ENCODE measurements at regions not wholly inside any gene's neighbourhood (a gene's known extent, or its start where the extent isn't known, plus 50 kb on each side); places are given as distances from the start of the nearest gene placed in this dataset.
"Not testable (repeated sequence)": the region's sequence is repeated elsewhere in the genome, so short reads cannot be mapped to it uniquely, and the experiment has no call there.

GRCh38 chr11:15670520-15671070 lies 555.9 kb downstream of the INSC start:
- Mint-ChIP-seq H3K27ac (no peak overlapping the region), H3K4me3 (no peak overlapping the region), H3K36me3 (no peaks in the 10 kb centered on the region), H3K27me3 (no peaks in the 10 kb centered on the region), H3K9me3 (no peaks in the 10 kb centered on the region), H3K4me1 (no peaks in the 10 kb centered on the region)
- DNase-seq: no peak
- no peak for ATAC-seq (ENCODE audit: low read depth)
- POLR2A ChIA-PET: no interaction called here

GRCh38 chr11:15671216-15671615 lies 556.5 kb downstream of the INSC start:
- Mint-ChIP-seq H3K4me1 (no peaks in the 10 kb centered on the region), H3K27me3 (no peaks in the 10 kb centered on the region), H3K9me3 (no peaks in the 10 kb centered on the region), H3K4me3 (no peak overlapping the region), H3K36me3 (no peaks in the 10 kb centered on the region), H3K27ac (no peak overlapping the region)
- POLR2A ChIA-PET: no interaction called here
- DNase-seq (no peak), ATAC-seq (ENCODE audit: low read depth) (no peak)

- H3K9me3 Mint-ChIP-seq: peaks cover 2% of the 10 kb centered on the region
- ATAC-seq (ENCODE audit: low read depth) (no peak), DNase-seq (no peak)
- H3K27me3 Mint-ChIP-seq: no peaks in the 10 kb centered on the region
- H3K27ac Mint-ChIP-seq: no peak overlapping the region
- H3K4me1 Mint-ChIP-seq: no peaks in the 10 kb centered on the region
- no peaks in the 10 kb centered on the region for H3K36me3 Mint-ChIP-seq
- POLR2A ChIA-PET: no interaction called here
- H3K4me3 Mint-ChIP-seq: no peak overlapping the region
These were observed 558.1 kb downstream of the INSC start for GRCh38 chr11:15672825-15673224.

DNA sequence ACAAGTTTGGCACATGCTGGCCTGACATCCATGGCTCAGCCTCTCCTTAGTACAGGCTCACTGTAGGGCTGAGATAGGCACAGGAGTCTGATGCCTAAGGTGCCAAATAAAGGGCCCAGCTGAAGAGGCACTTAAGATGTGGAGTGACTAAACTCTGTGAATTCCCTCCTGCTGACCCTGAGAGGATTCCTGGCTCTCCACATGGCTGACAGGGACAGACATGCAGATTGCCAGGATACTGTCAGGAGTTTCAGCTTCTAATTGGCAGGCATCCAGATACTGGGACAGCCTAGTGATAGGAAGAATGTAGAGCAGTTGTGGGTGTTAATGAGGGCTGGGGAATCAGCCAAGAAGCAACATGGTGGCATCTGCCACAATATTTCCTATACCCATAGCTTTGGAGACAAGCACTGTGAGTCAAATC lies 558.7 kb downstream of the INSC start:
- Mint-ChIP-seq H3K27ac (no peak overlapping the region), H3K27me3 (no peaks in the 10 kb centered on the region), H3K4me1 (no peaks in the 10 kb centered on the region), H3K36me3 (no peaks in the 10 kb centered on the region), H3K9me3 (peaks cover 2% of the 10 kb centered on the region), H3K4me3 (no peak overlapping the region)
- ATAC-seq (ENCODE audit: low read depth): no peak
- DNase-seq: no peak
- POLR2A ChIA-PET: no interaction called here

DNA sequence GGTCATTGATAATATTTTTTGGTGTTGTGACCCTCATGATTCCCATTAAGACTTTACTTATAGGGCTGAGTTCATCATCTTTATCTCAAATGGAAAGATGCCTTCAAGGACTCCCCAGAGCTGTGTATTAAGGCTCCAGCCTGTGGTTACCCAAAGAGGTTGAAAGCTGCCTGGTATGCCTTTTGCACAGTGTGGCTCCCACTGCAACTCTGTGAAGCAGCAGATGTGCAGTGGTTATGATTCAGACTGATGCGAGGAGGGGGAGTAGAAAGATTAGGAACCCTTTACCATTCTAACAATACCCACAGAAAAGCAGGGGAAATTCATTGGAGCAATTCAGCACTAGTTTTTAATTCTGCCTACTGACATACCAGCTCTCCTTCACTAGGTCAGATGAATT lies 560.0 kb downstream of the INSC start:
- H3K27ac Mint-ChIP-seq: no peak overlapping the region
- POLR2A ChIA-PET: no interaction called here
- no peaks in the 10 kb centered on the region for H3K36me3 Mint-ChIP-seq
- H3K4me1 Mint-ChIP-seq: no peaks in the 10 kb centered on the region
- peaks cover 6% of the 10 kb centered on the region for H3K9me3 Mint-ChIP-seq
- ATAC-seq (ENCODE audit: low read depth): no peak
- H3K4me3 Mint-ChIP-seq: no peak overlapping the region
- H3K27me3 Mint-ChIP-seq: no peaks in the 10 kb centered on the region
- no peak for DNase-seq

DNA sequence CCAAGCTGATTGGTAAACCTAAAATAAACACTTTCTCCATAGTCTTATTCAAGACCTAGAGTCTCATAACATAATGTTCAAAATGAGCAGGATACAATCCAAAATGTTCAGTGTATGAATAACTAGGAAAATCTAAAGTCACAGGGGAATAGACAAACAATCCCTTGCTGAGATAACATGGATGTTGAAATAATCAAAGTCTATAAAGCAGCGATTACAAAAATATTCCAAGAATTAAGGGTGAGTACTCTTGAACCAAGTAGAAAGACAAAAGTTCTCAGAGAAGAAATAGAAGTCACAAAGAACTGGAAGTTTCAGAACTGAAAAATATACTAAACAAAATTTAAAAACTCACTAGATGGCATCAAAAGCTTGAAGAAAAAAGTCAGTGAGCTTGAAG lies 561.0 kb downstream of the INSC start:
- H3K36me3 Mint-ChIP-seq: no peaks in the 10 kb centered on the region
- ATAC-seq (ENCODE audit: low read depth): no peak

GRCh38 chr11:15677181-15677580 lies 562.5 kb downstream of the INSC start:
- Mint-ChIP-seq H3K4me1 (no peaks in the 10 kb centered on the region), H3K4me3 (no peak overlapping the region), H3K27ac (no peak overlapping the region), H3K9me3 (peaks cover 6% of the 10 kb centered on the region), H3K27me3 (no peaks in the 10 kb centered on the region), H3K36me3 (no peaks in the 10 kb centered on the region)
- DNase-seq: no peak
- ATAC-seq (ENCODE audit: low read depth): no peak
- POLR2A ChIA-PET: no interaction called here

More for the DNA sequence above, 561.0 kb downstream of the INSC start:
- Mint-ChIP-seq H3K9me3 (peaks cover 6% of the 10 kb centered on the region), H3K4me3 (no peak overlapping the region), H3K27ac (no peak overlapping the region), H3K27me3 (no peaks in the 10 kb centered on the region), H3K4me1 (no peaks in the 10 kb centered on the region)
- POLR2A ChIA-PET: no interaction called here
- DNase-seq: no peak

GRCh38 chr11:15683528-15683927 lies 568.8 kb downstream of the INSC start:
- POLR2A ChIA-PET: no interaction called here

DNA sequence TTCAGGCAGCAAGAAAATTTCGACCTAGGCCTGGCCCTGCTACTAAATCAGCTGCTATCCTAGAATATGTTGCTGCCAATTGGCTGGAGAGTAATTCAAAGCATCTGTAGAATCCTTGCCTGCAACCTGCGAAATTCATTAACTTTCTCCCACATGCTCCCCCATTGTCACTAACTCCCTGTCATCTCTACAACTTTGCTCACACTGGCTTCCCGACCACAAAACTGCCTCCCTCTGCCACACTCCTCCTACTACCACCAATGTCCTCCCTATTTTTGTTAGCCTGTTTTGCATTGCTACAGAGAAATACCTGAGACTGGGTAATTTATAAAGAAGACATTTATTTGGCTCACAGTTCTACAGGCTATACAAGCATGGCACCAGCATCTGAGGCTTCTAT lies 570.6 kb downstream of the INSC start:
- no peaks in the 10 kb centered on the region for H3K9me3 Mint-ChIP-seq
- ATAC-seq (ENCODE audit: low read depth) (no peak), DNase-seq (no peak)
- no peaks in the 10 kb centered on the region for H3K4me1 Mint-ChIP-seq
- peaks cover 2% of the 10 kb centered on the region for H3K27me3 Mint-ChIP-seq
- H3K27ac Mint-ChIP-seq: no peak overlapping the region
- no peaks in the 10 kb centered on the region for H3K36me3 Mint-ChIP-seq
- no peak overlapping the region for H3K4me3 Mint-ChIP-seq
- POLR2A ChIA-PET: no interaction called here

More at GRCh38 chr11:15683528-15683927, 568.8 kb downstream of the INSC start:
- no peaks in the 10 kb centered on the region for H3K36me3 Mint-ChIP-seq
- H3K4me1 Mint-ChIP-seq: no peaks in the 10 kb centered on the region
- no peak overlapping the region for H3K27ac Mint-ChIP-seq
- no peak overlapping the region for H3K4me3 Mint-ChIP-seq
- peaks cover 3% of the 10 kb centered on the region for H3K9me3 Mint-ChIP-seq
- no peak for ATAC-seq (ENCODE audit: low read depth)
- DNase-seq: no peak
- H3K27me3 Mint-ChIP-seq: peaks cover 2% of the 10 kb centered on the region

DNA sequence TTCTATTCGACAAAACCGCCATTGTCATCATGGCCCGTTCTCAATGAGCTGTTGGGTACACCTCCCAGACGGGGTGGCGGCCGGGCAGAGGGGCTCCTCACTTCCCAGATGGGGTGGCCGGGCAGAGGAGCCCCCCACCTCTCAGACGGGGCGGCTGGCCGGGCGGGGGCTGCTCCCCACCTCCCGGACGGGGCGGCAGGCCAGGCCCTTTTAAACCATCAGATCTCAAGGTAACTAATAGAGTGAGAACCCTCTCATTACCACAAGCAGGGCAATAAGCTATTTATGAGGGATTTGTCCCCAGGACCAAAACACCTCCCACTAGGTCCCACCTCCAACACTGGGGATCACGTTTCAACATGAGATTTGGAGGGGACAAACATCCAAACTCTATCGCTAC lies 571.5 kb downstream of the INSC start:
- DNase-seq; ATAC-seq (ENCODE audit: low read depth); H3K4me1 Mint-ChIP-seq; H3K27me3 Mint-ChIP-seq; H3K36me3 Mint-ChIP-seq; POLR2A ChIA-PET; H3K9me3 Mint-ChIP-seq; H3K27ac Mint-ChIP-seq; H3K4me3 Mint-ChIP-seq: not testable (repeated sequence)

DNA sequence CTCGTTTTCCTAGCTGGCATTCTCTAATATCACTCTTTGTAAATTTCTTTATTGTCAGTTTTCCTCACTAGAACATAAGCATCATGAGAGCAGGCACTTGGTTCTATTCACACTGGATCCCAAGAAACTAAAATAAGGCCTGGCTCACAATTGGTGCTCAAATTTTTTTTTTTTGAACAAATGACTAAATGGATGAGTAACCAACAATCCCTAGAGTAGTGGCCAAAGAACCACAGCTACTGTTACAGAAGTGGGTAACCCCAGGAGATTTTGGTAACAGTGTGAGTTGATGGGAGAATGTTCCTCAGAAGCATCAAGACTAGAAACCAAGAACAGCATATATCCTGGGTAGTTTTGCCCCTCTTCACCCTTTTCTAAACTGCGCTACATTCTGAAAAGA lies 572.6 kb downstream of the INSC start:
- POLR2A ChIA-PET: no interaction called here
- H3K27me3 Mint-ChIP-seq: peaks cover 2% of the 10 kb centered on the region
- no peaks in the 10 kb centered on the region for H3K4me1 Mint-ChIP-seq
- H3K36me3 Mint-ChIP-seq: no peaks in the 10 kb centered on the region
- H3K4me3 Mint-ChIP-seq: no peak overlapping the region
- no peaks in the 10 kb centered on the region for H3K9me3 Mint-ChIP-seq
- no peak for ATAC-seq (ENCODE audit: low read depth)
- H3K27ac Mint-ChIP-seq: no peak overlapping the region
- no peak for DNase-seq

DNA sequence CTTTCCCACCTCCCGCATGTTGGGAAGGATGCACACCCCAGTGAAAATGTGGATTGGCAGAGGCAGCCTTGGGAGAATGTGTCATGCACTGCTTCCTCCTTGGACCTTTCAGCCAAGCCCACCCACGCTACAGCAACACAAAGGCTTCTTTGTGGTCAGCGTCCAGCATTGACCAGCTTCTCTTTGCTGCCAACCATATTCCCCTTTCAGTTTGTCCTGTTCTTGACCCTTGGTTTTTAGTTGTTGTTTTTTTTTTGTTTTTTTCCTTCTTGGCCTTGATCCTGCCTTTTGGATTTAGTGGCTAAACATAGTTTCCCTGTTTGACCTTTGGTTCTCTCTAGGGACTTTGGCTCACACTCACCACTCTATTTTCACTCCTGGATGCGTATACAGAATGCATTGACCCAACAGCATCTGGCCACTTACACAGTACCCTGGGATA lies 573.6 kb downstream of the INSC start:
- H3K4me1 Mint-ChIP-seq: no peaks in the 10 kb centered on the region
- ATAC-seq (ENCODE audit: low read depth) (no peak), DNase-seq (no peak)
- H3K27ac Mint-ChIP-seq: no peak overlapping the region
- H3K27me3 Mint-ChIP-seq: no peaks in the 10 kb centered on the region
- H3K9me3 Mint-ChIP-seq: no peaks in the 10 kb centered on the region
- POLR2A ChIA-PET: no interaction called here
- H3K4me3 Mint-ChIP-seq: no peak overlapping the region
- H3K36me3 Mint-ChIP-seq: no peaks in the 10 kb centered on the region

DNA sequence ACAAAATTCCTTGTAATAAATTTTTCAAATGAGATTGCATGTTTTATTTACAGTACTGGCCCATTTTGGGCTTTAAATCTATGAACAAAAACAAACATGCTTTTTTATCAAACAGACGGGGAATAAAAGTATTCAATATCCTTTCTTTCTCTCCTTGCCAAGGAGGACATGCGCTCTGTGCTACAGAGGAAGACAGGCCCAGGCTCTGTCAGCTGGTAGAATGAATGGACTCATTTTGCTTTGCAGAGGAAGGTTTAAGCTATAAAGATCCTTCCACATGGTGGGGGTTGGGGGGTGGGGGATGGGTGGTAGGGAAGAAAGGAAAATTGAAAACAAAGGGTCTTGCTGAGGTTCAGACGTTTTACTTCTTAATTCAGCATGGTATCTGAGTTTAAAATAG lies 575.6 kb downstream of the INSC start:
- POLR2A ChIA-PET: no interaction called here
- H3K9me3 Mint-ChIP-seq: no peaks in the 10 kb centered on the region

DNA sequence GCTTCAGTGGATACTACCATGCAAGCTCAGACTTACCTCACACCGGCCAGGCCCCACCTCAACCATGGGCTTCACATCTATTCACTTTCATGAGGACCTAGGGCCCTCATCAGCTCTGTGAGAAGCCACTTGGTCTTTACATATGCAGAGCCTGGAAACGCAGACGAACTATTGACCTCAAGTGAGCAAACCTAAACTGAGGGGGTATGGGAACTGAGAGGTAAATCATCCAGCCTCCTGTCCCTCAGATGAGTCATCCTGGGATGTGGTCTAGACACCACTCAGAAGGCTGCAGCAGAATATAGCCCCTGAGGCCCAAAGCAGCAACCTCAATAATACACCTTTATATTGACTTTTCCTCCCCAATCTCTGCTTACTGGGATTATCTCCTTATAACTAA lies 578.0 kb downstream of the INSC start:
- no peaks in the 10 kb centered on the region for H3K9me3 Mint-ChIP-seq
- H3K4me3 Mint-ChIP-seq: no peak overlapping the region
- POLR2A ChIA-PET: no interaction called here
- H3K27ac Mint-ChIP-seq: no peak overlapping the region
- no peaks in the 10 kb centered on the region for H3K36me3 Mint-ChIP-seq
- H3K4me1 Mint-ChIP-seq: no peaks in the 10 kb centered on the region
- H3K27me3 Mint-ChIP-seq: no peaks in the 10 kb centered on the region
- ATAC-seq (ENCODE audit: low read depth) (no peak), DNase-seq (no peak)

More for the DNA sequence above, 575.6 kb downstream of the INSC start:
- H3K4me1 Mint-ChIP-seq: no peaks in the 10 kb centered on the region
- ATAC-seq (ENCODE audit: low read depth) (no peak), DNase-seq (no peak)
- no peak overlapping the region for H3K4me3 Mint-ChIP-seq
- no peaks in the 10 kb centered on the region for H3K36me3 Mint-ChIP-seq
- no peaks in the 10 kb centered on the region for H3K27me3 Mint-ChIP-seq
- H3K27ac Mint-ChIP-seq: no peak overlapping the region

- Mint-ChIP-seq H3K27ac (no peak overlapping the region), H3K36me3 (no peaks in the 10 kb centered on the region), H3K9me3 (no peaks in the 10 kb centered on the region), H3K4me1 (no peaks in the 10 kb centered on the region), H3K27me3 (no peaks in the 10 kb centered on the region), H3K4me3 (no peak overlapping the region)
- POLR2A ChIA-PET: no interaction called here
- no peak for DNase-seq
- no peak for ATAC-seq (ENCODE audit: low read depth)
These were observed 580.5 kb downstream of the INSC start for GRCh38 chr11:15695096-15695721.

All from activated naive CD8-positive, alpha-beta T cell treated with anti-CD3 and anti-CD28 coated beads, Interleukin-2, amount 10 ng/mL, durations not matched to agents 7 days and 5 days (primary cell).